SK-N-SH (cell line): ENCODE measurements at regions not wholly inside any gene's neighbourhood (a gene's known extent, or its start where the extent isn't known, plus 50 kb on each side); places are given as distances from the start of the nearest gene placed in this dataset.

Source experiments
- CTCF ChIA-PET: fragments of 300-600, 350-600 bp; formaldehyde crosslinking; extraction: SDS; loops from one replicate; lab custom pipeline; 2021; lab: Yijun Ruan, JAX
- POLR2A ChIA-PET: fragments of 350-600 bp; sonication (Branson Sonifier 250); formaldehyde crosslinking; extraction: SDS; loops from one replicate; lab custom pipeline; 2020; ENCODE audit warnings: antibody characterized with exemption, inconsistent platforms; lab: Yijun Ruan, JAX
- DNase-seq: peaks from one replicate; pipeline ENCODE4 v3.0.0; 2012
- H2AFZ ChIP-seq: fragments of 200-600 bp; sonication (generic); 2 replicates; pipeline ENCODE4 v1.8.1; 2016; ENCODE audit warnings: antibody characterized with exemption, mild to moderate bottlenecking, low read depth
- H3F3A ChIP-seq: fragments of 200-600 bp; sonication (generic); replicated peaks from 2 replicates; pipeline ENCODE3; 2016; ENCODE audit warnings: antibody characterized with exemption, mild to moderate bottlenecking; ENCODE audit not compliant: insufficient read depth
- H3K27ac ChIP-seq, 2 experiments: fragments of 200-500 bp in 1 of 2; fragments of 200-600 bp in 1 of 2; sonication (Bioruptor generic) in 1 of 2; sonication (generic), shearing (Covaris generic) in 1 of 2; 2 replicates each; pipeline versions ENCODE4 v1.5.1 to v1.6.1; 2014 to 2016; ENCODE audit warnings: low read depth in 2 of 2, inconsistent platforms in 1 of 2, low read length in 1 of 2, mild to moderate bottlenecking in 1 of 2, mixed read lengths in 1 of 2
- H3K27me3 ChIP-seq: fragments of 200-600 bp; sonication (generic), shearing (Covaris generic); 2 replicates; pipeline ENCODE4 v1.6.1; 2016; ENCODE audit warnings: mixed run types; ENCODE audit not compliant: insufficient read depth
- H3K36me3 ChIP-seq, 2 experiments: fragments of 200-500 bp in 1 of 2; fragments of 200-600 bp in 1 of 2; sonication (Bioruptor generic) in 1 of 2; sonication (generic) in 1 of 2; replicated peaks in 1 of 2; 2 replicates each; pipeline versions ENCODE3 to v1.5.1; 2014 to 2016; ENCODE audit warnings: low read length in 1 of 2, mild to moderate bottlenecking in 1 of 2; ENCODE audit not compliant: insufficient read depth in 2 of 2, control insufficient read depth in 1 of 2
- H3K4me1 ChIP-seq, 2 experiments: fragments of 200-500 bp in 1 of 2; fragments of 200-600 bp in 1 of 2; sonication (Bioruptor generic) in 1 of 2; sonication (generic), shearing (Covaris generic) in 1 of 2; 2 replicates each; pipeline versions ENCODE4 v1.5.1 to v1.6.1; 2014 to 2016; ENCODE audit warnings: low read depth in 1 of 2, low read length in 1 of 2, mixed run types in 1 of 2; ENCODE audit not compliant: insufficient read depth in 2 of 2, control insufficient read depth in 1 of 2
- H3K4me2 ChIP-seq: fragments of 200-600 bp; sonication (generic), shearing (Covaris generic); 2 replicates; pipeline ENCODE4 v1.6.1; 2017; ENCODE audit warnings: mixed run types
- H3K4me3 ChIP-seq, 2 experiments: fragments of 200-500 bp in 1 of 2; fragments of 200-600 bp in 1 of 2; sonication (Bioruptor generic) in 1 of 2; sonication (generic), shearing (Covaris generic) in 1 of 2; 2 replicates each; pipeline versions ENCODE4 v1.5.1 to v1.8.1; 2014 to 2016; ENCODE audit warnings: low read depth in 2 of 2, inconsistent platforms in 1 of 2, low read length in 1 of 2, mild to moderate bottlenecking in 1 of 2, mixed read lengths in 1 of 2, moderate library complexity in 1 of 2
- H3K79me2 ChIP-seq: fragments of 200-600 bp; sonication (generic); 2 replicates; pipeline ENCODE4 v1.8.1; 2017; ENCODE audit warnings: mild to moderate bottlenecking; ENCODE audit not compliant: insufficient read depth
- H3K9ac ChIP-seq: fragments of 200-600 bp; sonication (generic); 2 replicates; pipeline ENCODE4 v1.6.1; 2017; ENCODE audit warnings: mixed run types
- H3K9me2 ChIP-seq: fragments of 200-600 bp; sonication (generic); 2 replicates; pipeline ENCODE4 v1.6.1; 2017; ENCODE audit warnings: mixed run types
- H3K9me3 ChIP-seq: fragments of 200-600 bp; sonication (generic); 2 replicates; pipeline ENCODE4 v1.6.1; 2017; ENCODE audit warnings: mixed run types, mild to moderate bottlenecking, moderate library complexity
- H4K20me1 ChIP-seq: fragments of 200-600 bp; sonication (generic); 2 replicates; pipeline ENCODE4 v1.6.1; 2017; ENCODE audit warnings: mild to moderate bottlenecking, mixed run types; ENCODE audit not compliant: insufficient read depth
- CHD2 ChIP-seq: fragments of 150-350 bp; IDR thresholded peaks from 2 replicates; pipeline ENCODE4 v1.6.1; 2018; ENCODE audit warnings: low read length; ENCODE audit not compliant: partially characterized antibody
- ELF1 ChIP-seq: IDR thresholded peaks from 2 replicates; pipeline ENCODE4 v1.4.0; 2012
- FOSL2 ChIP-seq: IDR thresholded peaks from 2 replicates; pipeline ENCODE4 v1.4.0; 2012; ENCODE audit warnings: low read depth, mild to moderate bottlenecking, moderate library complexity, borderline replicate concordance
- PBX3 ChIP-seq: IDR thresholded peaks from 2 replicates; pipeline ENCODE4; 2012
- POLR2AphosphoS5 ChIP-seq: IDR thresholded peaks from 2 replicates; pipeline ENCODE4 v1.6.1; 2012; ENCODE audit warnings: low read depth, low read length
- REST ChIP-seq: IDR thresholded peaks from 2 replicates; pipeline ENCODE4 v1.6.1; 2012; ENCODE audit warnings: mild to moderate bottlenecking, low read depth, low read length, moderate library complexity
- RFX5 ChIP-seq: IDR thresholded peaks from 2 replicates; pipeline ENCODE4 v1.6.1; 2012; ENCODE audit warnings: mild to moderate bottlenecking, improper control_type of control experiment, low read length
- SIN3A ChIP-seq: IDR thresholded peaks from 2 replicates; pipeline ENCODE4 v1.6.1; 2012; ENCODE audit warnings: low read depth, mild to moderate bottlenecking, low read length, moderate library complexity, borderline replicate concordance
- SMC3 ChIP-seq: IDR thresholded peaks from 2 replicates; pipeline ENCODE4 v1.6.1; 2012; ENCODE audit warnings: low read depth, low read length, improper control_type of control experiment
- TAF1 ChIP-seq: IDR thresholded peaks from 2 replicates; pipeline ENCODE4 v1.6.1; 2012; ENCODE audit warnings: low read depth, mild to moderate bottlenecking, low read length, moderate library complexity, borderline replicate concordance
- USF2 ChIP-seq: fragments of 150-350 bp; IDR thresholded peaks from 2 replicates; pipeline ENCODE4 v1.6.1; 2017; ENCODE audit warnings: antibody characterized with exemption, low read length, low read depth, borderline replicate concordance
- YY1 ChIP-seq: IDR thresholded peaks from 2 replicates; pipeline ENCODE4 v1.4.0; 2012; ENCODE audit warnings: low read depth, mild to moderate bottlenecking
- WGBS: methylation state at CpG from one replicate; pipeline ENCODE4 v1.1.6; 2017; ENCODE audit warnings: low lambda C conversion rate; 5-methylcytosine and 5-hydroxymethylcytosine counted together

GRCh38 chr9:120198027-120198426 is 381.9 kb downstream of the CDK5RAP2 start (continued):
- TF ChIP-seq REST (no peak), USF2 (no peak)
- TF ChIP-seq, all 33 proteins: peak for 0

- no peaks in the 10 kb centered on the region for H3K36me3 ChIP-seq
- CTCF ChIA-PET, result interaction anchor here (1.0 kb wide), 1 partner anchor 25 kb away, joined by 3 read pairs; no protein-coding TSS in a partner anchor
- H3K4me2 ChIP-seq, result no peak overlapping the region
- no peaks in the 10 kb centered on the region for H3K79me2 ChIP-seq
- H3K9me3 ChIP-seq, result no peaks in the 10 kb centered on the region
- H3K9me2 ChIP-seq, result 0 out of 2 replicates have a peak, but pooled peaks cover 2% of the 10 kb centered on the region
- no peak overlapping the region for H2AFZ ChIP-seq
- no peak for TF ChIP-seq CHD2
- POLR2A ChIA-PET, result no interaction called here
- no peaks in the 10 kb centered on the region for H3K27me3 ChIP-seq
- H3K27ac ChIP-seq, result no peak overlapping the region
- no peak overlapping the region for H3K9ac ChIP-seq
- DNase-seq, result no peak
- H3K4me1 ChIP-seq, result no peaks in the 10 kb centered on the region
- H3F3A ChIP-seq, result no peaks in the 10 kb centered on the region
- 54% methylated on average over 12 of the region's 12 CpGs for WGBS
- no peak overlapping the region for H3K4me3 ChIP-seq
- H4K20me1 ChIP-seq, result no peaks in the 10 kb centered on the region
Measured at GRCh38 chr9:120197605-120198004, 382.4 kb downstream of the CDK5RAP2 start.

GRCh38 chr9:120191141-120191540 is 388.8 kb downstream of the CDK5RAP2 start:
- WGBS, result 19% methylated on average over 3 of the region's 3 CpGs
- H3K27ac ChIP-seq, result no peak overlapping the region
- no peak for TF ChIP-seq ELF1
- no peak for TF ChIP-seq SIN3A
- no peak for TF ChIP-seq SMC3
- TF ChIP-seq POLR2AphosphoS5, result no peak
- no peak for TF ChIP-seq FOSL2
- no peak for TF ChIP-seq TAF1
- no peak for TF ChIP-seq YY1
- TF ChIP-seq CHD2, result no peak
- TF ChIP-seq RFX5, result no peak
- TF ChIP-seq PBX3, result no peak
- TF ChIP-seq, all 33 proteins: peak for 0
- DNase-seq, result no peak
- no peak overlapping the region for H3K4me3 ChIP-seq
- no peaks in the 10 kb centered on the region for H3K9me3 ChIP-seq
- no peak overlapping the region for H3K9ac ChIP-seq
- H3K79me2 ChIP-seq, result no peaks in the 10 kb centered on the region
- no peaks in the 10 kb centered on the region for H3F3A ChIP-seq
- no peaks in the 10 kb centered on the region for H4K20me1 ChIP-seq
- H2AFZ ChIP-seq, result no peak overlapping the region
- 0 out of 2 replicates have a peak, but pooled peaks cover 2% of the 10 kb centered on the region for H3K9me2 ChIP-seq
- no peaks in the 10 kb centered on the region for H3K4me1 ChIP-seq
- ChIA-PET POLR2A (no interaction called here), CTCF (no interaction called here)
- H3K4me2 ChIP-seq, result no peak overlapping the region
- H3K27me3 ChIP-seq, result no peaks in the 10 kb centered on the region
- no peaks in the 10 kb centered on the region for H3K36me3 ChIP-seq
